HT1080 (cell line): ENCODE measurements at regions not wholly inside any gene's neighbourhood (a gene's known extent, or its start where the extent isn't known, plus 50 kb on each side); places are given as distances from the start of the nearest gene placed in this dataset.
"Not testable (repeated sequence)": the region's sequence is repeated elsewhere in the genome, so short reads cannot be mapped to it uniquely, and the experiment has no call there.

Source experiments
- DNase-seq: peaks from one replicate; pipeline ENCODE4 v3.0.0-alpha.2; 2015; ENCODE audit warnings: low read depth

DNA sequence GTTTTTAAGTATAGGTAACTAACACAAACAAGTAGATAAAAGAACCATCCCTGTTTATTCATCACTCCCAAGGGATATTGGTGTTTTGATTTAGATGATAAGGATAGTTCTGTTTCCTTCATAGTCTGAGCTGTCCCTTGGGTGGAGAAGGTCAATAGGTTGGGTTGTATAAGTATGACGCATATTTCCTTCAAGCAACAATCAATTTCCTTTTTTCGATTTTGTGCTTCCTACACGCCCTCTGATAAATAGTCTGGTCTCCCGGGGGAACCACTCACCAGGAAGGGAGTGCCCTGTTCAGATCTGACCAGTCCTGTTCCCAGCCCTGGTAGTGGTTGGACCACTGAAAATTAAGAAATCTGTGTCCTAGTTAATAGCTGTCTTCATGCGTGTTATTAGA is 378.8 kb upstream of the FAR2 start:
- peak; percentile 73 for DNase-seq

DNA sequence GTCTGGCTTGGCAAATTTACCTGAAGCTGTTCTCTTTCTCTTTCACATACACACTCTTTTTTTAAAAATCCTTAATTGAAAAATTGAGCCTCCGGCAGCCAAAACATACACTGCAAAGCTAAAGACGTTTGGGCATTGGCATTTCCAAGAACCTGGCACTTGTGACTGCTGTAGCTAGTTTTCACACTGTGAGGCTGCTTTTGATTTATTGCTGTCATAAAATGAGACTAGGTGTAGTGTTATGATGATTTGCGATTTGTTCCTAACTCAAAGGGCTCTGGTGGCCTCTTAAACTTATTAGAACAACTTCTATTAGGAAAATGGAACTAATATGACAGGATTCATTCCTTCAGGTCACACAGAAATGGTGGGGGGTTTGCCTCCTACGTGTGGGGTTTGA is 377.1 kb upstream of the FAR2 start:
- DNase-seq, result no peak

DNA sequence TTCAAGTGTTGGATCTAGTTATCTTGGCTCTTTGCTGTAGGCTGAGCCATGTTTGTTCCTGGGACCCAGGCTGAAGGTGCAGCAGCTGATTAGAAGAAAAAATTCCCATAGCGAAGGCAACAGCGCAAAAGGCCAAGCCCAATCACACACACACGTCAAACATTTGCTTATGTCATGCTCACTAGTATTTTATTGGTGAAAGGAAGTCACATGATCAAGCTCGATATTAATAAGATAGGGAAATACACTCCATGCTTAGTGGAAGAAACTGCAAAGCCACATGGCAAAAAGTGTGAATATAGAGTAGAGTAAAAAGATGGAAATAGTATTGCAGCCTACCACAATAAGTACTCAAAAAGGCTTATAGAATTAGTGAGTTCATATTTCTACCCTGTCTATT is 373.5 kb upstream of the FAR2 start:
- DNase-seq, result no peak

DNA sequence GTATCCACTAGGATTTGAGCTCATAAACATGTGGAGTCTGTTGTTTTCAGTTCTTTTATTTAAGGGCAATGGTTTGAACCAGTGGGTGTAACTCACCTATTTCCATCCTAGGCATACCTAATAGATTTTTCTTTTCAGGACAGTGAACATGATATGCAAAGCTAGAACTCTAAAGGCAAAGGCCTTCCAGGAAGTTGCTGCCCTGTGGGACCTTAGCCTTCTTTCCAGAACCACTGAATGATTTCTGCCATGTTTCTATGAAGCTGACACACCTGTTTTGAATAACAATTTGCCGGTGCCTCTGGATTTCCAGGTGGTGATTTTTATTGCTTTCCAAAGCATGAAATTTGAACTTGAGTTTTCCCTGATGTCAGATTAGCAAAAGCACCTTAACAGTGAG is 372.9 kb upstream of the FAR2 start:
- DNase-seq, result no peak

DNA sequence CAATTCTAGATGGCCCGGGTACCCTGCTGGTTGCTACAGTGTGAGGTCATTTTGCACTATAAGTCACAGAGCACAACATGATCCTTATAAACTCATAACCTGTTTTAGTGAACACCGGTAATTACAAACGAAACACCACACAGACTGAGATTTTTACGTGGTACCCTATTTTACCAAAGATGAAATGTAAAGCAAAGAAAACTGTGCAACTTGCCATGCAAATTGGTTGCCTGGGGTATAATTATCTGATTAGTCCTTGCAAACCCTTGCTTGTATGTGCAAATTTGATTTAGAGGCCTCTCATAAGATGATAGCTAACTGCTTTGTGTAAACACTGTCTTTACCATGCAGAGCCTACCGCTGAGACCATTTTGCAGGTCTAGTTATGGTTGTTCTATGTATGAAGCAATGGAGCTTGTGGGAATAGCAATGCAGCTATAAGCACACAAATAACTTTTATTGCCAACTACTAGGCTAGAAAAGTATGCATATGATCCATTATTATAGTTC is 372.1 kb upstream of the FAR2 start:
- no peak for DNase-seq

DNA sequence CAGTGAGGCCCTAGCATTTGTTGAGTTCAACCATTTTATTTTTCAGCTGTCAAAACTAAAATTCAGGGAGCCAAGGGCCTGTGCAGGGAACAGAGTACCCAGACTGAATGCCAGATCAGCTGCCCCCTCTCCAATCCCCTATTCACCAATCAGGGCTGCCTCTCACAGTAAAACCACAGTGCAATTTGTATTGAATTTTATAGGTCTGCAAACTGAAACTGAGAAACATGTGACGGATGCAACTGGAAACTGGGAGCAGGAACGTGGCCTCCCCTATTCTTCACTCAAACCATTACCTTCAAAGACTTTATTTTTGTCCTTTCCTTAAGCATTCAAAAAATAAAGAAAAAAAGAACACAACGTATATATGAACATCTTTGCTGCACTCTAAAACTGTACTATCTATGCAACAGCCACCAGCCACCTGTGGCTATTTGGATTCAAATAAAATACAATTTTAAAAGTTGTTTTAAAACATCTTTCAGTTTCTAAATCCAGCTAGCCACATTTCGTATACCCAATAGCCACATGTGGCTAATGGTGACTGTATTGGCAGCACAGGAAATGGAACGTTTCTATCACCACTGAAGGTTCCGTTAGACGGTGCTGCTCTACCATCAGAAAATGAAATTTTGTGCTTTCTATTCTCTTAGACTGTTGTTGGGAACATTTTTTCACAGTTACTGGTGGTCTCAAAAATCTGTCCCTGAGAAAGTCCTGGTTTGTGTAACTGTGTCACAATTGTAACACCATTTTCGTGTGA is 371.3 kb upstream of the FAR2 start:
- DNase-seq, result no peak

DNA sequence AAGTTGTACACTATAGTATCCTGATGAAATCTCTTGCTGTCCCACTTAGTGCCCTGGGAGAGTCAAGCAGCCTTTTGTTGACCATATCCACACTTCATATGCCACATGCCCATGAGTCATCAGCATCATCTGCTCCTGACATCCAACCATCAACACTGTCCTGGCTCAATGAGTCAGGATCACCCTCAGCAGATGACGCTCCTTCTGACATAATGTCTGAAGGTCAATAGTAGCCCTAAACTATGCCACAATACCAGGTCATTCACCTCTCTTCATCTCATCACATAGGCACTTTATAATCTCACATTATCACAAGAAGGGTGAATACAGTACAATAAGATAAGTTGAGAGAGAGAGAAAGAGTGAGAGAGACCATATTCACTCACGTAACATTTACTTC is 369.0 kb upstream of the FAR2 start:
- peak; percentile 94 for DNase-seq

DNA sequence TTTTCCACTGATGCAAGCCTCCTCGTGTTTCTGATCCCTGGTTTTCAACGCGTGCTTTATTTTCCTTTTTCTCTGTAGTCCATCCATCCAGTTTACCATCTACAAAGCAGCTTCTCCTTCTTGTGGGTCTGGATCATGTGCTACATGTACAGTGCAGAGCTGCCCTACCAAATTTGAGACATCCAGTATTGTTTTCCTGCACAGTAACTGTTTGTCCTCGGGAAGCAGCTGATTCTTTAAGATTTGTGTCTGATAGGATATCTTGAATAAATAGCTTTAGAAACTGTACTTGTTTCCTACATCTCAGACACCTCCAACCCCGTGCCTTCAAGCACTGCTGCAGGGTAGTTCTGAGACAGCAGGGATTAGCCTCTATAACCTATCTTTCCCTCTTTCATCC is 368.1 kb upstream of the FAR2 start:
- no peak for DNase-seq

DNA sequence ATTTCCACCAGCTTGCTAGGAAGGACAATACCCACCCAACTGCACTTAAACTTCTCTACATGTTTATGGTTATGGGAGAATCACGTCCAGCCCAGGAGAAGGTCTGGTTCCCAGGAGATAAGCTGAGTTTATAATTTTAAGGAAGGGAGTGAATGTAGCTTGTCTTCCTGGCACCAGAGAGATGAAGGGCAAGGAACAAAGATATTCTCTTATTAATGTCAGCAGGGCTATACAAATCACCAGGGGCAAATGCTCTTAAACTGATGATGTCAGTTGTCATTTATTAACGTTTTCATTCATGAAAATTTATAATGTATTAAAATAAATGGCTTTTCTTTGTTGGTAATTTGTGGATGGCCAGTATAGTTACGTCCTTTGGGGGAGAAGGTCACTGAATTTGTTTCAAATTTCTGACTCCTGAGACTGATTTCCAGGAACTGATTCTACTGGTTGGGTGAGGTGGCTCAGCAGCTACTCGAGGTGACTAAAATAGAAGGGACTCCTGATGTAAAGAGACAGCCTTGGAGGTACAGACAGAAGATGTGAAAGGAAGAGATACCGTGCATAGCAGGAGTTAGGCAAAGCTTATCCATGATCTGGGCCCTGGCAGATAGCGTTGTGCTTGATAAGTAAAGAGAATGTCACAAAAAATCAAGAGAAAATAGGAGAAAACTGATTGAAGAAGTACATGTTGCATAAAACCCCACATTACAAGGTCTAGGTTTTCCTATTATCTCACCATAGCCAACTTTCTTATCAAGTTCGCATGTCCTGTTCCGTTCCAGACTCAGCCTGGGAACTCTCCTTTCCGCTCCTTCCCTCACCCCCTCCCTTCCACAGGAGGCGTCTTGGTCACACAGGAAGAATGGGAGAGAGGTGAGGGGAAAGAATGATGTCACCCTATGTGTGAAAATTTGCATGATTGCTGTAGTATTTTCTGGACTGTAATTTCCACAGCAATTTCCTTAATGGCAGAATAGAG is 367.1 kb upstream of the FAR2 start:
- no peak for DNase-seq

DNA sequence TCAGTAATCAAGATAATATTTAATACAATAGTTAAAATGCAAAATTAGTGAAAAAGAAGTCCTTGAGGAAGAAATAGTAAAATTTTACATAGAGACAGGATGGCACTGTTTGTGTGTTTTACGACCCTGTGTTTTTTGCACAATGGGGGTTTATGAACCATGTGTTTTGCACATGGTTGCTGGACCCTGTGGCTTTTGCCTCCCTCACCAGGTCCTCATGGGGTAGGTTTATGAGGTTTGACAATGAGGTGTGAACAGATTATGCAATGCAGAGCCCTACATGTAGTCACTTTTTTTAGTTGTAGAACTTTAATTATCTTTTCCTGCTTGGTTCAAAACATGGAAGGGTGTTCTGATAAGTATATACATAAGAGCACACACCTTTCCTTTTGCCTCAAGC is 366.3 kb upstream of the FAR2 start:
- no peak for DNase-seq

DNA sequence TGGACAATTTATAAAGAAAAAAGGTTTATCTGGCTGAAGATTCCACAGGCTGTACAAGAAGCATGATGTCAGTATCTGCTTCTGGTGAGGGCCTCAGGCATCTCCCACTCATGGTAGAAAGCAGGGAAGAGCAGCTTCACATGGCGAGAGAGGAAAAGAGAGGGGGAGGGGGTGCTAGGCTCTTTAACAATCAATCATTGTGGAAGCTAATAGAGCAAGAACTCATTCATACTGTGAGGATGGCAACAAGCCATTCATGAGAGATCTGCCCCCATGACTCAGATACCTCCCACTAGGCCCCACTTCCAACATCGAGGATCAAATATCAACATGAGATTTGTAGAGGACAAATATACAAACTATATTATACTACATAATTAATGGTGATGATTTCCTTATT is 361.9 kb upstream of the FAR2 start:
- peak; percentile 79 for DNase-seq

DNA sequence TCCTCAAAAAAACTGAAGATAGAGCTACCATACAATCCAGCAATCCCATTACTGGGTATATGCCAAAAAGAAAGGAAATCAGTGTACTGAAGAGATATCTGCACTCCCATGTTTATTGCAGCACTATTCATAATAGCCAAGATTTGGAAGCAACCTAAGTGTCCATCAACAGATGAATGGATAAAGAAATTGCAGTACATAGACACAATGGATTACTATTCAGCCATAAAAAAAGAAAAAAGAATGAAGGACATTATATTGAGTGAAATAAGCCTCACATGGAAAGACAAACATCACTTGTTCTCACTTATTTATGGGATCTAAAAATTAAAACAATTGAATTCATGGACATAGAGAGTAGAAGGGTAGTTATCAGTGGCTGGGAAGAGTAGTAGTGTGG is 360.8 kb upstream of the FAR2 start:
- not testable (repeated sequence) for DNase-seq

DNA sequence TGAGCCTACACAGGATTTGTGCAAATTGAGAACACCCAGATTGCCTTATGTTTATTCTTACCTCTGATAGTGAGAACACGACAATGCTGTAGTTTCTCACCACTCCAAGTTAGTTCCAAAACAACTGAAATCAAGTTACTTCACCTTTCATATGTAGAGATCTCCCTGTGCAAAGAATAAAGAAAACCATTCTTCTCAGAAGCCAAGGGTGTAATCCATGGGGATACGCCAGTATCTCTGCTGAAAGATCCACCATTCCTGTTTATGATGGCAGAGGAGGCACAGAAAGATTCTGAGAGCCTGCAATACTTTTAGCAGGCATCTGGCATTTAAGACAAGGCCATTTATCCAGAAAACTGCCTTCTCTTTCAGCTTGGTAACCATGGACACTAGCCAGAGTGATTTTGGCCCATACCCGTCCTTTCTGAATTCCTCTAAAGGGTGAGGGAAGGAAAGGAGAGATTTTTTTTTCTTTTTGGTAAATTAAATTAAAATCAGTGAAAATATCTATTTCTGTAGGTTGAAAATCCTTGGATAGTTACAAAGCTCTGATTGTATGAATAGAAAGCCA is 355.4 kb upstream of the FAR2 start:
- no peak for DNase-seq

DNA sequence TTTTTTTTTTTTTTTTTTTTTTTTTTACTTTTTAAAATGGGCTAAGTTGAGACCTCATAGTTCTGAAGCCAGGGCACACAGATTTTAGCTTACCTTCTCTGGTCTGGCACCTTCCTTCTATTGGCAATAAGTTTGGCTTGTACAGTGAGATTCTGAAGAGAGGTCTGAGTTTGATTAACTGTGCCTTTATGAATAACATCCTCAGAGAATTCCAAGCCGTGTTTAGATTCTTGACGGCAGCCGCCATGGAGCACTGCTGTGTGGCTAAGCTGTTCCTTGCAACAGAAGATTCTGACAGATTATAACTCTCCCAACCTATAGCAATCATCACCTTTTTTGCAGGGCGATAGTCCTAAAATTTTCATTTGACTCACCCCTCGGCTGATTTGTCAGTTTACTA is 354.9 kb upstream of the FAR2 start:
- no peak for DNase-seq

DNA sequence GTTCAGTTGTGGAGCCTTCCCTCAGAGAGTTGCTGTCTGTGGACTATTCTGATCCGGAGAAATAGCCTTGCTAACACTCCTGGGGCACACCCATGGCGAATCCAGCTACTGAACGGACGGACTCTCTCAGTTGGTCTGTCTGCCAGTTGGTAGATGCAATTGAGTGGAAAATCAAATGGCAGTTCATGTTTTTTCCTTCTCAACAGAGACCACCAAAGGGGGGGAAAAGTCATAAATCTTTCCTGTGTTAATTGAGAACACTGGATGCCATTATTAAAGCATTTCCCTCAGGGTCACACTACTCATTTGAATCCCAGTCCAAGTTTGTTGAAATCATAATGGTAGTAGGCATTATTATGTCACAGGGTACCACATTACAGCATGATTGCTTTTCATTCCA is 354.3 kb upstream of the FAR2 start:
- DNase-seq, result no peak

DNA sequence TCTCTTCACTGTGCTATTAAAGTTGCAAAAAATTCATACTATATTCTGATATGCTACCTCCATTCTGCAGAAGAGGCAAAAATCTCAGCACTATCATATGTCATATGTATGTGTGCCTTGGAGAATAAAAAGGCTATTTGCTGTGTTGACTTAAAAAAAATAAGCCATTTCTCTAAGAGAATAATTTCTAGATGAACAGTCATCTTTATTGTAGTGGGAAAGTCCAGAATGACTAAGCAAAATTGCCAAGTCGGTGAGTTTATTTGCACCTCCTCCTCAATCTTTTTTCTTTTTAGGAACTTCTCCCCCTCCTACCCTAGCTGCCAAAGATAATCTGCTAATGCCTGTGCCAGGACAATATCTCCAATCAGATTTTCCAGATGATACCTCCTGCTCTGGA is 353.8 kb upstream of the FAR2 start:
- peak; percentile 17 for DNase-seq

DNA sequence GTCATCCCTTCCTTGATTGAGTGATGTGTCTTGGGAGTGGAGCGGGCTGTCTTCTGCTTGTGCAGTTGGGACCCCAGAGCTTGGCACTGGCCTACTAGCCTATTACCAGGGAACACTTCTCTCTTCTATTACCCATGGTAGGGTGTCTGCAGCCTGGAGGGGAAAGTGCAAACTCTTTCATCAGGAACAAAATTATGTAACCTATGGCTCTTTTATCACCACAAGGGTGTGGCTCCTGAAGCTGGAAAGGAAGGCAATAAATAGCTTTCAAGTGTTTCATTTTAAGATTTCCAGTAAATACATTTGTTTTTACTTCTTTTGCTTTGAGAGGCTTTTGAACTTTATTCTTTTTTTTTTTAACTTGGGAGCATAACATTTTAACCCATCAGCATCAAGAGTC is 349.7 kb upstream of the FAR2 start:
- no peak for DNase-seq

DNA sequence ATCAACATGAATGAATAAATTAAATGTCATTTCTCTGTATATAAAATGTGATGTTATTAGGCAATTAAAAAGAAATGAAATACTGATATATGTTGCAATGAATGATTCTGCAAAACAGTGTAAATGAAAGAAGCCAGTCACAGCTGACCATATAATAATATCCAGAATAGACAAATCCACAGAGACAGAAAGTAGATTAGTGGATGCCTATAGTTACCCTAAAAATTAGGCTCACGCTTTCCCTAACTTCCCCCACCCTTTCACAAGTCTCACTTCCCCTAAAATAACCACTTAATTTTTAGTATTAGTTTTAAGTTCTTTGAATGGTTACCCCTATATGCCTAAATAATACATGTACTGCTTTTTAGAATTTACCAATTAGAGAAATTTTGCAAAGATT is 348.9 kb upstream of the FAR2 start:
- no peak for DNase-seq

DNA sequence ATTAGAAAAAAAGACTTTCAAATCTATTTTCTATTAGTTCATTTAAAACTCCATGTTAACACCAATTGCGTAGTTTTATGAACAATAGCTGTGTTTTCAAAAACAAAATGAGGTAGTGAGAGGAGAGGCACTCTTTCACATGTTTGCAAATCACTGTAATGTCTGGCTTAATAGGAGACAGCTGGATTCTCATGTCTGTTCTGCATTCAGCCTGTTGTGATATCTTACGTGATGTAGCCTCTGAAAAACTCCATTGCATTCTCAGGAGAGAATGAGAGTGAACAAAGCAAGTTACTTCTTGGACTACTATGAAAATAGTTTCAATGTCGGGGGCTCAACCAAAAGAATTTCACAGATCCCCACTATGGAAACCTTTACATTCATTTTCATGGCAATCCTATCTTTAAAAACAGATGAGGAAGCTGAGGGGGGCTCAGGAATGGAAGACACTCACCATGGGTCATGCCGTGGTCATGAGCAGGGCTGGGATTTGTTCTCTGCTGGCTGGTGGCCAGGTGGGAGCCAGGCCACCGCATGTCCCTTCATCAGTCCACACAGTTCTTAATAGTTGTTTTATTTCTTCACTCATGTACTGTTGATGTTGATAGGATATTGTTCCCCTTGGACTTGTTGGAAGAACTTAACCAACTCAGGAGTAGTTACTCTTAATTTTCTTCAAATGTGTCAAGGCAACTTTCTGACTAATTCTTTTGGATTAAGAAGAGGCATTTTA is 346.2 kb upstream of the FAR2 start:
- DNase-seq, result no peak

DNA sequence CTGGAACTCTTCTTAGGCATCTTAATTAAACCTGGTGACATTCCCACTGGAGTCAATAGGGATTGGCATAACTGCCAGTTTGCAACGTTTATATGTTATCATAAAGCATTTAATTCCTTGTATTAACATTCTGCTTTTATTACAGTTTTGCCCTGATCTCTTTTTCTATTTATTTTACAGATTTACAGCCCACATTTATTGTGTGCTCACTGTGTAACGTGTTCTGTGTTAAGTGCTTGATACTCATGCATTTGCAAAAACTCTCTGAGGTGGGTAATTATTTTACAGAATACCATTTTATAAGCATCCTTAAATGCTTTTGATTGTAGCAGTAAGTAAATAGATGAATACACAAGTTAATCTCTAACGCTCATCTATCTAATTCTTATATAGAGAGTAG is 341.5 kb upstream of the FAR2 start:
- DNase-seq, result no peak

DNA sequence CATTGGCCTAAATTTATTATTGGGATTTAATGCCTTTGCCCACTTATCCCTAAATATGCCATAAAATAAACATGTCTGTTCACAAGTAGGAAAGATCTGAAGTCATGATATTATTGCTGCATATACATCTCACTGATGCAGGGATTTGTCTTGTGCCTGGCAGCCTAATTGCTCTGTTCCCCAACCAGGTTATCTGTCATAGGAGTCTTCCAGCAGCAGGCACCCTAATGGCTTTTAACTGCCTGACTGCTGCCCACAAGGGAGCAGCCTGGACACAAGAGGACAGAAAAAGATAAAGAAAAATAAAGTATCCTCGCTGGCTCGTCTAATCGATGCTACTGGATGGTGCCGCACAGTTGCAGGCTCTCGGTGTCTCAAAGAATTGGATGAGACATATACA is 337.6 kb upstream of the FAR2 start:
- no peak for DNase-seq
